ENCODE measurements at regions not wholly inside any gene's neighbourhood (a gene's known extent, or its start where the extent isn't known, plus 50 kb on each side); places are given as distances from the start of the nearest gene placed in this dataset.

GRCh38 chr4:24117975-24118374, 228.1 kb upstream of the PPARGC1A start:
- 76% methylated on average over 8 of the region's 8 CpGs for WGBS
- TF ChIP-seq CTCF (IDR thresholded peaks at IDR 0.05; ENCODE audit: low read depth, low read length, missing input control) (no peak), YY1 (IDR thresholded peaks at IDR 0.05) (no peak), FOXA1 (IDR thresholded peaks at IDR 0.05) (no peak)
- no peak overlapping the region for H3K9ac ChIP-seq (ENCODE audit: low read depth in 1 of 2, low read length in 2 of 2)

GRCh38 chr4:24116107-24116506, 226.3 kb upstream of the PPARGC1A start:
- Histone ChIP-seq H3K27me3 (ENCODE audit: control insufficient read depth in 4 of 4, insufficient read depth in 4 of 4, low read length in 3 of 4) (no peaks in the 10 kb centered on the region), H3K27ac (ENCODE audit: low read depth in 1 of 2, low read length in 2 of 2) (no peak overlapping the region), H3K36me3 (ENCODE audit: control insufficient read depth in 4 of 4, insufficient read depth in 3 of 4, low read depth in 1 of 4, low read length in 3 of 4) (no peaks in the 10 kb centered on the region), H3K4me1 (ENCODE audit: control insufficient read depth in 4 of 4, insufficient read depth in 4 of 4, low read length in 3 of 4) (peaks cover 0 to 14% (median 0%) of the 10 kb centered on the region in 4 donors), H3K9me3 (ENCODE audit: control insufficient read depth in 4 of 4, low read length in 3 of 4) (no peaks in the 10 kb centered on the region), H3K9ac (ENCODE audit: low read depth in 1 of 2, low read length in 2 of 2) (no peak overlapping the region), H3K4me3 (ENCODE audit: low read depth in 1 of 3, low read length in 3 of 3) (no peak overlapping the region)
- WGBS, result 31% methylated on average over 3 of the region's 3 CpGs
- TF ChIP-seq JUND (IDR thresholded peaks at IDR 0.05) (no peak), HNF4A (conservative IDR thresholded peaks at IDR 0.05) (no peak), RAD21 (IDR thresholded peaks at IDR 0.05) (no peak), FOXA2 (IDR thresholded peaks at IDR 0.05) (no peak)
- TF ChIP-seq, protein P1, sequence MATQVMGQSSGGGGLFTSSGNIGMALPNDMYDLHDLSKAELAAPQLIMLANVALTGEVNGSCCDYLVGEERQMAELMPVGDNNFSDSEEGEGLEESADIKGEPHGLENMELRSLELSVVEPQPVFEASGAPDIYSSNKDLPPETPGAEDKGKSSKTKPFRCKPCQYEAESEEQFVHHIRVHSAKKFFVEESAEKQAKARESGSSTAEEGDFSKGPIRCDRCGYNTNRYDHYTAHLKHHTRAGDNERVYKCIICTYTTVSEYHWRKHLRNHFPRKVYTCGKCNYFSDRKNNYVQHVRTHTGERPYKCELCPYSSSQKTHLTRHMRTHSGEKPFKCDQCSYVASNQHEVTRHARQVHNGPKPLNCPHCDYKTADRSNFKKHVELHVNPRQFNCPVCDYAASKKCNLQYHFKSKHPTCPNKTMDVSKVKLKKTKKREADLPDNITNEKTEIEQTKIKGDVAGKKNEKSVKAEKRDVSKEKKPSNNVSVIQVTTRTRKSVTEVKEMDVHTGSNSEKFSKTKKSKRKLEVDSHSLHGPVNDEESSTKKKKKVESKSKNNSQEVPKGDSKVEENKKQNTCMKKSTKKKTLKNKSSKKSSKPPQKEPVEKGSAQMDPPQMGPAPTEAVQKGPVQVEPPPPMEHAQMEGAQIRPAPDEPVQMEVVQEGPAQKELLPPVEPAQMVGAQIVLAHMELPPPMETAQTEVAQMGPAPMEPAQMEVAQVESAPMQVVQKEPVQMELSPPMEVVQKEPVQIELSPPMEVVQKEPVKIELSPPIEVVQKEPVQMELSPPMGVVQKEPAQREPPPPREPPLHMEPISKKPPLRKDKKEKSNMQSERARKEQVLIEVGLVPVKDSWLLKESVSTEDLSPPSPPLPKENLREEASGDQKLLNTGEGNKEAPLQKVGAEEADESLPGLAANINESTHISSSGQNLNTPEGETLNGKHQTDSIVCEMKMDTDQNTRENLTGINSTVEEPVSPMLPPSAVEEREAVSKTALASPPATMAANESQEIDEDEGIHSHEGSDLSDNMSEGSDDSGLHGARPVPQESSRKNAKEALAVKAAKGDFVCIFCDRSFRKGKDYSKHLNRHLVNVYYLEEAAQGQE (IDR thresholded peaks at IDR 0.05), result no peak
- DNase-seq (ENCODE audit: low spot score), result no peak

More at GRCh38 chr4:24117975-24118374, 228.1 kb upstream of the PPARGC1A start:
- Histone ChIP-seq H3K4me3 (ENCODE audit: low read depth in 1 of 3, low read length in 3 of 3) (no peak overlapping the region), H3K27me3 (ENCODE audit: control insufficient read depth in 4 of 4, insufficient read depth in 4 of 4, low read length in 3 of 4) (no peaks in the 10 kb centered on the region), H3K4me1 (ENCODE audit: control insufficient read depth in 4 of 4, insufficient read depth in 4 of 4, low read length in 3 of 4) (peaks cover 0 to 6% (median 0%) of the 10 kb centered on the region in 4 donors), H3K9me3 (ENCODE audit: control insufficient read depth in 4 of 4, low read length in 3 of 4) (no peaks in the 10 kb centered on the region), H3K27ac (ENCODE audit: low read depth in 1 of 2, low read length in 2 of 2) (no peak overlapping the region), H3K36me3 (ENCODE audit: control insufficient read depth in 4 of 4, insufficient read depth in 3 of 4, low read depth in 1 of 4, low read length in 3 of 4) (no peaks in the 10 kb centered on the region)
- DNase-seq (ENCODE audit: low spot score), result no peak

DNA sequence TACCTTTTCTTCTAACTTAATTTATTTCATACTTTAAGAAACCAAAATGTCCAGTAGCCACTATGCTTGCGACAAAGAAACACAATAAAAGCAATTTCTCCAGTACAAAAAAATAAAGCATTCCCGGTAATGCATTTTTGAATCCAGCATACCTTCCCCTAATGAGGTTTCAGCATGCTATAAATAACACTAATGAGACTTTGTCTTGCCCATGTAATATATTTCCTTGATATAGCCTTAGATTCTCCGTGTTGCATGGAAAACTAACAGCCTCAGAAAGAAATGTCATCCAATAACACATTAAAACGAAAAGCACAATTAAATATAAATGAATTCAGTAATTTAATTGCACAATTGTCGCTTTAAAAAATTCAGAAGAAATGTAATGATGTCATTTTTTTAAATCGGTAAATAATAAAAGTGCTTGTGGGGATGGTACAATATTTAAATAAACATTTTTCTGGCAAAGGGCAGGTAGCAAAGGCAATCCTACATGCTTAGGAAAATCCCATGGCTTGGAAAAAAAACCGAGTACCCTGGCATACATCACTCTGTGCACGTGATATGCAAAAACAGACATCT, 225.2 kb upstream of the PPARGC1A start:
- peaks cover 0 to 15% (median 0%) of the 10 kb centered on the region in 4 donors for H3K4me1 ChIP-seq (ENCODE audit: control insufficient read depth in 4 of 4, insufficient read depth in 4 of 4, low read length in 3 of 4)
- H3K9ac ChIP-seq (ENCODE audit: low read depth in 1 of 2, low read length in 2 of 2), result no peak overlapping the region
- H3K9me3 ChIP-seq (ENCODE audit: control insufficient read depth in 4 of 4, low read length in 3 of 4), result no peaks in the 10 kb centered on the region
- no peak overlapping the region for H3K27ac ChIP-seq (ENCODE audit: low read depth in 1 of 2, low read length in 2 of 2)
- 88% methylated on average over 8 of the region's 8 CpGs for WGBS
- no peak overlapping the region for H3K4me3 ChIP-seq (ENCODE audit: low read depth in 1 of 3, low read length in 3 of 3)
- no peak for TF ChIP-seq HNF4A (conservative IDR thresholded peaks at IDR 0.05)
- TF ChIP-seq FOXA1 (IDR thresholded peaks at IDR 0.05), result no peak
- TF ChIP-seq CTCF (IDR thresholded peaks at IDR 0.05; ENCODE audit: low read depth, low read length, missing input control), result no peak
- no peak for TF ChIP-seq EGR1 (IDR thresholded peaks at IDR 0.05; ENCODE audit: low read depth in 2 of 2)
- TF ChIP-seq, protein P2, sequence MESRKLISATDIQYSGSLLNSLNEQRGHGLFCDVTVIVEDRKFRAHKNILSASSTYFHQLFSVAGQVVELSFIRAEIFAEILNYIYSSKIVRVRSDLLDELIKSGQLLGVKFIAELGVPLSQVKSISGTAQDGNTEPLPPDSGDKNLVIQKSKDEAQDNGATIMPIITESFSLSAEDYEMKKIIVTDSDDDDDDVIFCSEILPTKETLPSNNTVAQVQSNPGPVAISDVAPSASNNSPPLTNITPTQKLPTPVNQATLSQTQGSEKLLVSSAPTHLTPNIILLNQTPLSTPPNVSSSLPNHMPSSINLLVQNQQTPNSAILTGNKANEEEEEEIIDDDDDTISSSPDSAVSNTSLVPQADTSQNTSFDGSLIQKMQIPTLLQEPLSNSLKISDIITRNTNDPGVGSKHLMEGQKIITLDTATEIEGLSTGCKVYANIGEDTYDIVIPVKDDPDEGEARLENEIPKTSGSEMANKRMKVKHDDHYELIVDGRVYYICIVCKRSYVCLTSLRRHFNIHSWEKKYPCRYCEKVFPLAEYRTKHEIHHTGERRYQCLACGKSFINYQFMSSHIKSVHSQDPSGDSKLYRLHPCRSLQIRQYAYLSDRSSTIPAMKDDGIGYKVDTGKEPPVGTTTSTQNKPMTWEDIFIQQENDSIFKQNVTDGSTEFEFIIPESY (IDR thresholded peaks at IDR 0.05), result no peak
- no peak for TF ChIP-seq HNF4G (IDR thresholded peaks at IDR 0.05)
- TF ChIP-seq TAF1 (conservative IDR thresholded peaks at IDR 0.05), result no peak
- no peak for TF ChIP-seq SP1 (IDR thresholded peaks at IDR 0.05)
- TF ChIP-seq YY1 (IDR thresholded peaks at IDR 0.05), result no peak
- no peak for TF ChIP-seq FOXA2 (IDR thresholded peaks at IDR 0.05)
- no peak for TF ChIP-seq RAD21 (IDR thresholded peaks at IDR 0.05)
- TF ChIP-seq, protein P1 (IDR thresholded peaks at IDR 0.05), result no peak
- H3K36me3 ChIP-seq (ENCODE audit: control insufficient read depth in 4 of 4, insufficient read depth in 3 of 4, low read depth in 1 of 4, low read length in 3 of 4), result no peaks in the 10 kb centered on the region
- no peaks in the 10 kb centered on the region for H3K27me3 ChIP-seq (ENCODE audit: control insufficient read depth in 4 of 4, insufficient read depth in 4 of 4, low read length in 3 of 4)
- DNase-seq (ENCODE audit: low spot score), result no peak
